GM21717 (cell line): ENCODE measurements at regions not wholly inside any gene's neighbourhood (a gene's known extent, or its start where the extent isn't known, plus 50 kb on each side); places are given as distances from the start of the nearest gene placed in this dataset.

ENCODE experiments used
- ATAC-seq: cut with Tn5 transposase; IDR thresholded peaks from one replicate; pipeline ENCODE4 v1.9.1; 2021; ENCODE audit warnings: mild to moderate bottlenecking, moderate library complexity; ENCODE audit not compliant: unreplicated experiment

GRCh38 chr1:185581961-185582725 is 152.0 kb upstream of the HMCN1 start:
- no peak for ATAC-seq

GRCh38 chr1:185581020-185581419 is 153.2 kb upstream of the HMCN1 start:
- ATAC-seq: no peak

- no peak for ATAC-seq
Observed at GRCh38 chr1:185578293-185578692, 155.9 kb upstream of the HMCN1 start.

- ATAC-seq: no peak
Observed at GRCh38 chr1:185574139-185574875, 159.9 kb upstream of the HMCN1 start.

- no peak for ATAC-seq
Observed at GRCh38 chr1:185573677-185574076, 160.5 kb upstream of the HMCN1 start.

- ATAC-seq: no peak
Observed at GRCh38 chr1:185573162-185573561, 161.0 kb upstream of the HMCN1 start.

GRCh38 chr1:185570962-185571361 is 163.2 kb upstream of the HMCN1 start:
- ATAC-seq: no peak

- ATAC-seq: no peak
Observed at GRCh38 chr1:185568155-185569123, 165.8 kb upstream of the HMCN1 start.

GRCh38 chr1:185567440-185567839 is 166.8 kb upstream of the HMCN1 start:
- ATAC-seq: no peak

GRCh38 chr1:185566995-185567394 is 167.2 kb upstream of the HMCN1 start:
- peak; percentile 56 for ATAC-seq

GRCh38 chr1:185565302-185565701 is 168.9 kb upstream of the HMCN1 start:
- ATAC-seq: no peak

- no peak for ATAC-seq
Observed at GRCh38 chr1:185564816-185565215, 169.4 kb upstream of the HMCN1 start.

- ATAC-seq: no peak
Observed at GRCh38 chr1:185562461-185563359, 171.5 kb upstream of the HMCN1 start.

GRCh38 chr1:185561629-185562028 is 172.6 kb upstream of the HMCN1 start:
- no peak for ATAC-seq

GRCh38 chr1:185560760-185561159 is 173.4 kb upstream of the HMCN1 start:
- ATAC-seq: no peak

- peak; percentile 96 for ATAC-seq
Observed at GRCh38 chr1:185559684-185560331, 174.4 kb upstream of the HMCN1 start.

- no peak for ATAC-seq
Observed at GRCh38 chr1:185559151-185559550, 175.0 kb upstream of the HMCN1 start.

GRCh38 chr1:185556561-185556960 is 177.6 kb upstream of the HMCN1 start:
- ATAC-seq: no peak

GRCh38 chr1:185555743-185556142 is 178.4 kb upstream of the HMCN1 start:
- no peak for ATAC-seq

GRCh38 chr1:185551008-185551407 is 183.2 kb upstream of the HMCN1 start:
- ATAC-seq: no peak
